Panc1 (cell line): ENCODE measurements at regions not wholly inside any gene's neighbourhood (a gene's known extent, or its start where the extent isn't known, plus 50 kb on each side); places are given as distances from the start of the nearest gene placed in this dataset.

Source experiments
- ATAC-seq: fragments of 200-7000 bp; cut with Tn5 transposase; 2 replicates; pipeline ENCODE4 v1.9.1; 2020; ENCODE audit warnings: mild to moderate bottlenecking, moderate library complexity
- BruUV-seq: library from RNA; stranded (reverse); fragments of 400-500 nt; replicated peaks from 2 replicates; lab custom pipeline; 2021; lab: Mats Ljungman, UMichigan
- CTCF ChIA-PET: fragments of 300-600 bp; sonication (Branson Sonifier 250); formaldehyde crosslinking; loops from one replicate; lab custom pipeline; 2022; ENCODE audit warnings: antibody characterized with exemption; lab: Charles Lee
- POLR2A ChIA-PET: fragments of 300-600 bp; sonication (Branson Sonifier 250); formaldehyde crosslinking; loops from one replicate; lab custom pipeline; 2022; ENCODE audit warnings: antibody characterized with exemption; lab: Charles Lee
- DNase-seq: peaks from one replicate; pipeline ENCODE4 v3.0.0-alpha.2; 2010; ENCODE audit warnings: low read depth, low spot score
- H3K27ac ChIP-seq: 2 replicates; pipeline ENCODE4 v1.5.1; 2011; ENCODE audit warnings: mild to moderate bottlenecking, low read length, inconsistent platforms
- H3K27me3 ChIP-seq: fragments of 200-500 bp; sonication (Bioruptor generic); 2 replicates; pipeline ENCODE4 v1.6.0; 2014; ENCODE audit warnings: low read length, inconsistent platforms; ENCODE audit not compliant: control insufficient read depth, insufficient read depth
- H3K36me3 ChIP-seq: fragments of 200-500 bp; sonication (Bioruptor generic); 2 replicates; pipeline ENCODE4 v1.5.1; 2014; ENCODE audit warnings: inconsistent platforms, mild to moderate bottlenecking, low read length, moderate library complexity; ENCODE audit not compliant: control insufficient read depth, insufficient read depth
- H3K4me1 ChIP-seq: 2 replicates; pipeline ENCODE4 v1.5.1; 2011; ENCODE audit warnings: inconsistent platforms, mild to moderate bottlenecking, low read length, moderate library complexity; ENCODE audit not compliant: control insufficient read depth, insufficient read depth
- H3K4me3 ChIP-seq, 2 experiments: 2 replicates each; pipeline ENCODE4 v1.5.1; 2011 to 2012; ENCODE audit warnings: low read depth in 2 of 2, low read length in 2 of 2, mild to moderate bottlenecking in 2 of 2, inconsistent platforms in 1 of 2, moderate library complexity in 1 of 2
- H3K9me3 ChIP-seq: fragments of 200-500 bp; sonication (Bioruptor generic); 2 replicates; pipeline ENCODE4 v1.5.1; 2014; ENCODE audit warnings: low read depth, mild to moderate bottlenecking, inconsistent platforms, low read length, moderate library complexity; ENCODE audit not compliant: control insufficient read depth, insufficient read depth
- POLR2AphosphoS5 ChIP-seq: IDR thresholded peaks from 2 replicates; pipeline ENCODE4 v1.6.1; 2012; ENCODE audit warnings: mild to moderate bottlenecking, low read depth, low read length, moderate library complexity
- SIN3A ChIP-seq: IDR thresholded peaks from 2 replicates; pipeline ENCODE4 v1.6.1; 2012; ENCODE audit warnings: low read depth, mild to moderate bottlenecking, low read length, moderate library complexity, borderline replicate concordance; ENCODE audit not compliant: insufficient read depth
- TCF7L2 ChIP-seq: IDR thresholded peaks from 2 replicates; pipeline ENCODE4 v1.6.1; 2011; ENCODE audit warnings: mild to moderate bottlenecking, low read depth, low read length, inconsistent platforms
- in situ Hi-C: cut with HindIII; loops from 2 replicates; pipeline ENCODE4 v1.10.0; 2016; ENCODE audit warnings: low sequenced_read_pairs, low pct_unique_long_range_greater_than_20kb
- intact Hi-C: fragments of 100-400 bp; cut with micrococcal nuclease; formaldehyde crosslinking; loops from one replicate; pipeline ENCODE4 v1.10.0; 2022; ENCODE audit not compliant: unreplicated experiment
- TF ChIP-seq, protein P1 (sequence below), 2 experiments: IDR thresholded peaks; 2 replicates each; pipeline ENCODE4 v1.6.1; 2011 to 2012; ENCODE audit warnings: low read depth in 2 of 2, control low read depth in 1 of 2, low read length in 1 of 2, mild to moderate bottlenecking in 1 of 2, moderate library complexity in 1 of 2; ENCODE audit not compliant: insufficient read depth in 1 of 2
- TF ChIP-seq, protein P2 (sequence below): fragments of 450-650 bp; IDR thresholded peaks from 2 replicates; pipeline ENCODE4 v1.5.1; 2017; ENCODE audit warnings: mild to moderate bottlenecking

DNA sequence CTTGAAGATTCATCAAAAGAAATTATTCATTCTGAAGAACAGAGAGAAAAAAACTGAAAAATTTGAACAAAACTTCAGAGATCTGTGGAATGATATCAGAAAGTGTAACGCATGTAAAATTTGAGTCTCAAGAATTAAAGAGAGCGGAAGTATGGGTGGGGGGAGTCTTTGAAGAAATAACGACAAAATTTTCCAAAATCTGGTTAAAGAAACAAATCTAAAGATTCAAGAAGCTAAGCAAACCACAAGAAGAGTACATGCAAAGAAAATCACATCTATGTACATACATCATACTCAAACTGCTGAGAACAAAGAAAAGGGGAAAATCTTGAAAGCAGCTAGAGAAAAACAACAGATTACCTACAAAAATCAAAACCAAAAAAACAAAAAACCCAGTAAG lies 149.4 kb upstream of the TBCA start:
- ATAC-seq (no peak), DNase-seq (no peak)
- intact Hi-C loops (no loop called here), in situ Hi-C loops (no loop called here)
- no peaks in the 10 kb centered on the region for H3K36me3 ChIP-seq
- no peaks in the 10 kb centered on the region for H3K4me1 ChIP-seq
- H3K27ac ChIP-seq, result no peak overlapping the region
- H3K27me3 ChIP-seq, result no peaks in the 10 kb centered on the region
- ChIA-PET POLR2A (no interaction called here), CTCF (no interaction called here)
- TF ChIP-seq, protein P1, sequence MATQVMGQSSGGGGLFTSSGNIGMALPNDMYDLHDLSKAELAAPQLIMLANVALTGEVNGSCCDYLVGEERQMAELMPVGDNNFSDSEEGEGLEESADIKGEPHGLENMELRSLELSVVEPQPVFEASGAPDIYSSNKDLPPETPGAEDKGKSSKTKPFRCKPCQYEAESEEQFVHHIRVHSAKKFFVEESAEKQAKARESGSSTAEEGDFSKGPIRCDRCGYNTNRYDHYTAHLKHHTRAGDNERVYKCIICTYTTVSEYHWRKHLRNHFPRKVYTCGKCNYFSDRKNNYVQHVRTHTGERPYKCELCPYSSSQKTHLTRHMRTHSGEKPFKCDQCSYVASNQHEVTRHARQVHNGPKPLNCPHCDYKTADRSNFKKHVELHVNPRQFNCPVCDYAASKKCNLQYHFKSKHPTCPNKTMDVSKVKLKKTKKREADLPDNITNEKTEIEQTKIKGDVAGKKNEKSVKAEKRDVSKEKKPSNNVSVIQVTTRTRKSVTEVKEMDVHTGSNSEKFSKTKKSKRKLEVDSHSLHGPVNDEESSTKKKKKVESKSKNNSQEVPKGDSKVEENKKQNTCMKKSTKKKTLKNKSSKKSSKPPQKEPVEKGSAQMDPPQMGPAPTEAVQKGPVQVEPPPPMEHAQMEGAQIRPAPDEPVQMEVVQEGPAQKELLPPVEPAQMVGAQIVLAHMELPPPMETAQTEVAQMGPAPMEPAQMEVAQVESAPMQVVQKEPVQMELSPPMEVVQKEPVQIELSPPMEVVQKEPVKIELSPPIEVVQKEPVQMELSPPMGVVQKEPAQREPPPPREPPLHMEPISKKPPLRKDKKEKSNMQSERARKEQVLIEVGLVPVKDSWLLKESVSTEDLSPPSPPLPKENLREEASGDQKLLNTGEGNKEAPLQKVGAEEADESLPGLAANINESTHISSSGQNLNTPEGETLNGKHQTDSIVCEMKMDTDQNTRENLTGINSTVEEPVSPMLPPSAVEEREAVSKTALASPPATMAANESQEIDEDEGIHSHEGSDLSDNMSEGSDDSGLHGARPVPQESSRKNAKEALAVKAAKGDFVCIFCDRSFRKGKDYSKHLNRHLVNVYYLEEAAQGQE (IDR thresholded peaks at IDR 0.05; ENCODE audit: insufficient read depth in 1 of 2, low read depth in 2 of 2, low read length in 1 of 2), result no peak
- TF ChIP-seq TCF7L2 (no peak), POLR2AphosphoS5 (no peak), SIN3A (no peak)
- TF ChIP-seq, protein P2, sequence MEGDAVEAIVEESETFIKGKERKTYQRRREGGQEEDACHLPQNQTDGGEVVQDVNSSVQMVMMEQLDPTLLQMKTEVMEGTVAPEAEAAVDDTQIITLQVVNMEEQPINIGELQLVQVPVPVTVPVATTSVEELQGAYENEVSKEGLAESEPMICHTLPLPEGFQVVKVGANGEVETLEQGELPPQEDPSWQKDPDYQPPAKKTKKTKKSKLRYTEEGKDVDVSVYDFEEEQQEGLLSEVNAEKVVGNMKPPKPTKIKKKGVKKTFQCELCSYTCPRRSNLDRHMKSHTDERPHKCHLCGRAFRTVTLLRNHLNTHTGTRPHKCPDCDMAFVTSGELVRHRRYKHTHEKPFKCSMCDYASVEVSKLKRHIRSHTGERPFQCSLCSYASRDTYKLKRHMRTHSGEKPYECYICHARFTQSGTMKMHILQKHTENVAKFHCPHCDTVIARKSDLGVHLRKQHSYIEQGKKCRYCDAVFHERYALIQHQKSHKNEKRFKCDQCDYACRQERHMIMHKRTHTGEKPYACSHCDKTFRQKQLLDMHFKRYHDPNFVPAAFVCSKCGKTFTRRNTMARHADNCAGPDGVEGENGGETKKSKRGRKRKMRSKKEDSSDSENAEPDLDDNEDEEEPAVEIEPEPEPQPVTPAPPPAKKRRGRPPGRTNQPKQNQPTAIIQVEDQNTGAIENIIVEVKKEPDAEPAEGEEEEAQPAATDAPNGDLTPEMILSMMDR, result no peak
- no peaks in the 10 kb centered on the region for H3K9me3 ChIP-seq
- no peak overlapping the region for H3K4me3 ChIP-seq
- no TSS peak for BruUV-seq

DNA sequence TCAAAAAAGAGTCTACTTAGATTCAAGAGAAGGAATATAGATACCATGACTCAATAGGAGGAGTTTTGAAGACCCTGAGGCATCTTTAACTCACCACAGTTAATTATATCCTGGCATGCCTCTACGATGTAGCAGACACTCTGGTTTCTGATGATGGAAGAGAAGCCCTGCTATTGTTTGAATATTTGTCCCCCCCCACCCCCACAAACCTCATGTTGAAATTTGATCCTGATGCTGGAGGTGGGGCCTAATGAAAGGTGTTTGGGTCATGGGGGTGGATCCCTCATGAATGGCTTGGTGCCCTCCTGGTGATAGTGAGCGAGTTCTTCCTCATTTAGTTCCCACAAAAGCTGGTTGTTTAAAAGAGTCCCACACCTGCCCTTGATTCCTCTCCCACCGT lies 147.9 kb upstream of the TBCA start:
- in situ Hi-C loops (no loop called here), intact Hi-C loops (no loop called here)
- Histone ChIP-seq H3K4me3 (no peak overlapping the region), H3K36me3 (no peaks in the 10 kb centered on the region), H3K27ac (no peak overlapping the region), H3K4me1 (no peaks in the 10 kb centered on the region), H3K9me3 (no peaks in the 10 kb centered on the region), H3K27me3 (0 out of 2 replicates have a peak, but pooled peaks cover 2% of the 10 kb centered on the region)
- no TSS peak for BruUV-seq
- TF ChIP-seq TCF7L2 (no peak), SIN3A (no peak), POLR2AphosphoS5 (no peak)
- TF ChIP-seq, protein P2, result no peak
- TF ChIP-seq, protein P1 (IDR thresholded peaks at IDR 0.05; ENCODE audit: insufficient read depth in 1 of 2, low read depth in 2 of 2, low read length in 1 of 2), result no peak
- DNase-seq (no peak), ATAC-seq (no peak)
- POLR2A ChIA-PET, result interaction anchor here (0.6 kb wide), 1 partner anchor 28 kb away, joined by 3 read pairs; no protein-coding TSS in a partner anchor
- CTCF ChIA-PET, result no interaction called here
